ENCODE measurements at regions not wholly inside any gene's neighbourhood (a gene's known extent, or its start where the extent isn't known, plus 50 kb on each side); places are given as distances from the start of the nearest gene placed in this dataset.

DNA sequence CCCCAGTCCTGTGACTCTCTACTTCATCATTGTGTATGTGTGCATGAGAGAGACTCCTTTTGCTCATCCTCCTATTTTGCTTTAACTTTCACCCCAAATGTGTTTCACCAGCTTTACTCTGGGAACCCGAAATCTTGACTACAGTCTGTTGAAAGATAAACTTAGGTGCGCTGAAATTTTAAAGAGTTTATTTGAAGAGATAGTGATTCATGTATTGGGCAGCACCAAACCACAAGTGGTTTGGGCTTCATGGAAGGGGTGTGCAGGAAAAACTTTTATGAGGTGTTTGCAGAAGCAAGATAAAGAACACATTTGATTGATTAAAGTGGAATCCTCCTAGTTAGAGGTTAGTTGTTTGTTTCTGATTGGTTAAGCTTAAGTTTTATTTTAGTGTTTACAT, 50.8 kb upstream of the RFC3 start:
- Mint-ChIP-seq H3K27me3 (ENCODE audit: low read depth) (peaks cover 5% of the 10 kb centered on the region), H3K36me3 (ENCODE audit: low read depth) (no peaks in the 10 kb centered on the region), H3K9me3 (ENCODE audit: insufficient read depth) (no peaks in the 10 kb centered on the region), H3K27ac (no peak overlapping the region), H3K4me3 (no peak overlapping the region), H3K4me1 (ENCODE audit: low read depth) (no peaks in the 10 kb centered on the region)
- POLR2A ChIA-PET, result no interaction called here
- ATAC-seq (no peak), DNase-seq (no peak)
- CTCF ChIA-PET, result no interaction called here
